ENCODE measurements at regions not wholly inside any gene's neighbourhood (a gene's known extent, or its start where the extent isn't known, plus 50 kb on each side); places are given as distances from the start of the nearest gene placed in this dataset.

DNA sequence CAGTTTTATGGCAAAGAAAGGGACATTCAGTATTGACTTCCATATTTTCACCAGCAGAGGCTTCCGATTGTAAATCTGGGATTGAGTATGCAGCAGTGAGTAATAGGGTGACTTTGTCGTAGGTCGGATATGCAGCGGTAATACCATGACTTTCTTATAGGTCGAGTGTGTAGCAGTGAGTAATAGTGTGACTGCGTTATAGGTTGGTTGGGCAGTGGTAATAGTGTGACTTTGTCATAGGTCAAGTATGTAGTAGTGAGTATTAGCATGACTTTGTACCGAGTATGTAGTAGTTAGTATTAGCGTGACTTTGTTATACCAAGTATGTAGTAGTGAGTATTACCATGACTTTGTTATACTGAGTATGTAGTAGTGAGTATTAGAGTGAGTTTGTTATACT, 268.2 kb upstream of the ADARB2 start:
- H3K4me3 Mint-ChIP-seq = no peak overlapping the region
- POLR2A ChIA-PET (ENCODE audit: partially characterized antibody) = no interaction called here

DNA sequence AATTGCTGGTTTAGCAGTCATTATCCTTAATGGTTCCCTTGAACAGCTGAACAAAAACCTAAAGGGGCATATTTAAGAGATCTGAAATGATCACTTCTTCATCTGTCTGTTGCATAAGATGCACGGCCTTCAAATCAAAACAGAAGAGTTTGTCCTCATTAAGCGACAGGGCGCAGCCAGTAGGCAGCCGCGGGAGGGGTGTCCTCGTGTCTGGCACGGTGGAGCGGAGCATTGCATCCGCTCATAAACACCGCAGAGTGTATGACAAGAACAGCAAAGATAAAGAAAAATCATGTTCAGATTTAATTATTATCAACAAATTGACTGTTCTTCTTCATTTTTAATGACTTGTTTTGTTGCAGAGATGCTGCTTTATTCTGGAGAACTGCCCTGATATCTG, 255.6 kb upstream of the ADARB2 start:
- H3K36me3 ChIP-seq (ENCODE audit: insufficient read depth, low read length) = no peaks in the 10 kb centered on the region
- no peaks in the 10 kb centered on the region for H3K27me3 ChIP-seq (ENCODE audit: insufficient read depth, low read length)
- no peaks in the 10 kb centered on the region for H3K36me3 Mint-ChIP-seq
- ChIA-PET POLR2A (ENCODE audit: partially characterized antibody) (no interaction called here), CTCF (ENCODE audit: partially characterized antibody) (no interaction called here)
- H3K4me1 ChIP-seq (ENCODE audit: insufficient read depth, low read length) = no peaks in the 10 kb centered on the region
- no peak overlapping the region for H3K4me3 Mint-ChIP-seq
- peaks cover 0 to 2% (median 0%) of the 10 kb centered on the region in 8 donors for H3K9me3 Mint-ChIP-seq
- no peak for DNase-seq
- H3K9me3 ChIP-seq (ENCODE audit: control insufficient read depth in 1 of 2, low read length in 2 of 2) = no peaks in the 10 kb centered on the region
- H3K27ac ChIP-seq (ENCODE audit: low read depth, low read length) = no peak overlapping the region
- H3K4me1 Mint-ChIP-seq = no peaks in the 10 kb centered on the region
- no peak overlapping the region for H3K27ac Mint-ChIP-seq
- intact Hi-C loops (cut with micrococcal nuclease) = no loop called here
- H3K27me3 Mint-ChIP-seq = no peaks in the 10 kb centered on the region
- no peak overlapping the region for H3K4me3 ChIP-seq (ENCODE audit: low read length in 2 of 2)

More for the DNA sequence above, 268.2 kb upstream of the ADARB2 start:
- no peak for DNase-seq
- H3K27me3 Mint-ChIP-seq = peaks cover 3 to 4% of the 10 kb centered on the region in 2 donors
- Histone ChIP-seq H3K36me3 (ENCODE audit: insufficient read depth, low read length) (no peaks in the 10 kb centered on the region), H3K4me3 (ENCODE audit: low read length in 2 of 2) (no peak overlapping the region), H3K27ac (ENCODE audit: low read depth, low read length) (no peak overlapping the region), H3K9me3 (ENCODE audit: control insufficient read depth in 1 of 2, low read length in 2 of 2) (no peaks in the 10 kb centered on the region), H3K4me1 (ENCODE audit: insufficient read depth, low read length) (no peaks in the 10 kb centered on the region), H3K27me3 (ENCODE audit: insufficient read depth, low read length) (no peaks in the 10 kb centered on the region)
- H3K9me3 Mint-ChIP-seq = peaks cover 0 to 3% (median 0%) of the 10 kb centered on the region in 8 donors
- no peaks in the 10 kb centered on the region for H3K36me3 Mint-ChIP-seq
- no peaks in the 10 kb centered on the region for H3K4me1 Mint-ChIP-seq
- CTCF ChIA-PET (ENCODE audit: partially characterized antibody) = no interaction called here
- H3K27ac Mint-ChIP-seq = no peak overlapping the region
- intact Hi-C loops (cut with micrococcal nuclease) = no loop called here

DNA sequence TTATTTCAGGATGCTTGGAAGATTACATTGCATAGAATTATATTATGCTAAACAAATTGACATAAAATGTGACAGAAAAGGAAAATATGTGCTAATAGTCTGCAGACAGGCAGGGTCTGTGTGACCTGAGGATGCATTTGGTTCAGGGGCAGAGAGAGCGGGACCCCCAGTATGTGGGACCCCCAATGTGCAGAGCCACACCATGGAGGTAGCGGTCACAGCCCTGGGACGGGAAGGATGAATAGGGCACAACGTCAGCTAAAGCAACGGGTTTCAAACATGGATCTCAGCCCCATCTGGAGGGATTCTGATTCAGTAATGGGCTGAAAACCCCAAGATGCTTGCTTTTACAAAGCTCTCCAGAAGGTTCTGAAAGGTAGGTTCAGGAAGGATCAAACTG, 251.8 kb upstream of the ADARB2 start:
- Histone ChIP-seq H3K27ac (ENCODE audit: low read depth, low read length) (no peak overlapping the region), H3K4me1 (ENCODE audit: insufficient read depth, low read length) (no peaks in the 10 kb centered on the region), H3K36me3 (ENCODE audit: insufficient read depth, low read length) (no peaks in the 10 kb centered on the region), H3K27me3 (ENCODE audit: insufficient read depth, low read length) (no peaks in the 10 kb centered on the region), H3K9me3 (ENCODE audit: control insufficient read depth in 1 of 2, low read length in 2 of 2) (no peaks in the 10 kb centered on the region), H3K4me3 (ENCODE audit: low read length in 2 of 2) (no peak overlapping the region)
- no peaks in the 10 kb centered on the region for H3K4me1 Mint-ChIP-seq
- peaks cover 0 to 2% (median 0%) of the 10 kb centered on the region in 8 donors for H3K9me3 Mint-ChIP-seq
- H3K27ac Mint-ChIP-seq = no peak overlapping the region
- ChIA-PET CTCF (ENCODE audit: partially characterized antibody) (no interaction called here), POLR2A (ENCODE audit: partially characterized antibody) (no interaction called here)
- no peak for DNase-seq
- no peaks in the 10 kb centered on the region for H3K36me3 Mint-ChIP-seq
- no peak overlapping the region for H3K4me3 Mint-ChIP-seq
- peaks cover 0 to 5% of the 10 kb centered on the region in 2 donors for H3K27me3 Mint-ChIP-seq
- intact Hi-C loops (cut with micrococcal nuclease) = no loop called here

DNA sequence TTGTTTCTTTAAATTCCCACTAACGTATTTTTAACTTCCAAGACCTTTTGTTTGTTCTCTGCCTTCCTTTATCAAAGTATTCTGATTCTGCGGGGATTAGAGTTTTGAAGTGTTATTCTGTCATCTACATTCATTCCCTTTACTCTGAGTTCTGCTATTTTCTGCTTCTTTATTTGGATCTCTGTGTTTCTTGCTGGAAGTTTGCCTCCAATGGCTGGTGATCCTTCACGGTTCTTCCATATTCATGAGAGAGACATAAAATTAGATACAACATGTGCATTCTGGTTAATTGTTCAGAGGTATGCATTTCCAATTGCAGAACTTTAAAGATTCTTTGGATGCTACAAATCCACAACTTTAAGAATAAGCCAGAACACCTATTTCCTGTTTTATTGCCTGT, 244.7 kb upstream of the ADARB2 start:
- Mint-ChIP-seq H3K4me3 (no peak overlapping the region), H3K9me3 (peaks cover 0 to 8% (median 2%) of the 10 kb centered on the region in 8 donors), H3K27ac (no peak overlapping the region), H3K4me1 (no peaks in the 10 kb centered on the region), H3K36me3 (no peaks in the 10 kb centered on the region), H3K27me3 (peaks cover 0 to 5% of the 10 kb centered on the region in 2 donors)
- no peak for DNase-seq
- no peaks in the 10 kb centered on the region for H3K9me3 ChIP-seq (ENCODE audit: control insufficient read depth in 1 of 2, low read length in 2 of 2)
- no peaks in the 10 kb centered on the region for H3K36me3 ChIP-seq (ENCODE audit: insufficient read depth, low read length)
- CTCF ChIA-PET (ENCODE audit: partially characterized antibody) = no interaction called here
- intact Hi-C loops (cut with micrococcal nuclease) = no loop called here
- no peaks in the 10 kb centered on the region for H3K4me1 ChIP-seq (ENCODE audit: insufficient read depth, low read length)
- no peak overlapping the region for H3K27ac ChIP-seq (ENCODE audit: low read depth, low read length)
- POLR2A ChIA-PET (ENCODE audit: partially characterized antibody) = no interaction called here
- no peaks in the 10 kb centered on the region for H3K27me3 ChIP-seq (ENCODE audit: insufficient read depth, low read length)
- no peak overlapping the region for H3K4me3 ChIP-seq (ENCODE audit: low read length in 2 of 2)

DNA sequence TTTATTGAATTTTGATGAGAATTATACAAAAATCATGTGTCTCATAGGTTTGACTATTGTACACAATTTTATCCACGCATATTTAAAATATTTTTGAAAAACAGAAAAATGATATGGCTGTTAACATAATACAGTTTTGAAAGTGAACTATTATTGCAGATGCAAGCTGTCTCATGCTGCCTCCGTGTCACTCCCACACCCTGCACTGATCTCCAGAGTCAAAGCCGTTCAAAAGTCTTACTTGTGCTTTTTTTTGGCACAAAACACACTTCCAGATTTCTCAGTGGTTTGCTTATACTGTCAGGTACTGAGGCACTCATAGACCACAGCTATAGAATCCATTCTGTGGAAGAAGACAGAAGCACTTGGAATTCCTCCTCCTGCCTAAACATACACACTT, 243.1 kb upstream of the ADARB2 start:
- ChIA-PET POLR2A (ENCODE audit: partially characterized antibody) (no interaction called here), CTCF (ENCODE audit: partially characterized antibody) (no interaction called here)
- Histone ChIP-seq H3K4me1 (ENCODE audit: insufficient read depth, low read length) (no peaks in the 10 kb centered on the region), H3K27ac (ENCODE audit: low read depth, low read length) (no peak overlapping the region), H3K9me3 (ENCODE audit: control insufficient read depth in 1 of 2, low read length in 2 of 2) (no peaks in the 10 kb centered on the region), H3K27me3 (ENCODE audit: insufficient read depth, low read length) (no peaks in the 10 kb centered on the region), H3K4me3 (ENCODE audit: low read length in 2 of 2) (no peak overlapping the region), H3K36me3 (ENCODE audit: insufficient read depth, low read length) (no peaks in the 10 kb centered on the region)
- intact Hi-C loops (cut with micrococcal nuclease) = no loop called here
- Mint-ChIP-seq H3K4me3 (no peak overlapping the region), H3K36me3 (no peaks in the 10 kb centered on the region), H3K27me3 (peaks cover 0 to 5% of the 10 kb centered on the region in 2 donors), H3K27ac (no peak overlapping the region), H3K4me1 (no peaks in the 10 kb centered on the region), H3K9me3 (peaks cover 0 to 8% (median 3%) of the 10 kb centered on the region in 8 donors)
- no peak for DNase-seq

DNA sequence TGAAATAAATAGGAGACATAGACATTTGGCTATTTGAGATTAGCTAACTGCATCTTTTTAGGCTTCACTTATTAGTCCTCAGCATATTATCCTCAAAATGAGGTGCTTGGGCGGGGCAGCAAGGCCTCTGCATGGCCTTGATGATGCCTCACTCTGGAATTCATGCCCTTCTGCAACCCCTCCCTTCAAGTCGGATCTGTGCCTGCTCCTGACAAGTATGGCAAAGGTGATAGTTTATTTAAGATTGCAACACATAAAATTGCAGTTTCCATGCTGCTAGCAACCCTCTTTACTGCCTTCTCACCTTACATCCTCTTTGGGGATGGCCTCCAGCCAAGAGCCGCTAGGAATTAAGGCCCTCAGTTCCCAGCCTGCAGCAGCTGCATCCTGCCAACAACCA, 241.3 kb upstream of the ADARB2 start:
- H3K4me3 Mint-ChIP-seq = no peak overlapping the region

DNA sequence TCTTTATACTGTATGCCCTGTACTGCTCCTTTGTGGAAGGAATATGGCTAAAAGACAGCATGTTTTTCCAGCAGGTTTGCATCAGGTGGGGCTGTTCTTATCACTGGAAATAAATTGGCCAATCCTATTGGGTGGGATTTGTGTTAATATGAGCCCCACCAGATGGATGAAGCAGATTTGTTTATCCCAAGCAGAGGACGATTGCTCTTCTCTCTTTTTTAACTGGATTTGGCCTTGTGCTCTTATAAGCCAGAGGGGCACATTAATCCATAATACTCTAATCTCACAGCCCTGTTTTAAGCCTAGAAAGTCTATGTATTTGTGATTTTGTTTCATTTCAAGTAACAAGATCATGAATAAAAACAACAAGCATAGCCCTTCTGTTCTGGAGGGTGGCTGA, 240.1 kb upstream of the ADARB2 start:
- no peaks in the 10 kb centered on the region for H3K9me3 ChIP-seq (ENCODE audit: control insufficient read depth in 1 of 2, low read length in 2 of 2)
- peaks cover 0 to 6% (median 3%) of the 10 kb centered on the region in 8 donors for H3K9me3 Mint-ChIP-seq
- DNase-seq = no peak
- intact Hi-C loops (cut with micrococcal nuclease) = no loop called here
- no peaks in the 10 kb centered on the region for H3K36me3 ChIP-seq (ENCODE audit: insufficient read depth, low read length)
- H3K27ac ChIP-seq (ENCODE audit: low read depth, low read length) = no peak overlapping the region
- H3K4me3 Mint-ChIP-seq = no peak overlapping the region
- no peak overlapping the region for H3K4me3 ChIP-seq (ENCODE audit: low read length in 2 of 2)
- ChIA-PET POLR2A (ENCODE audit: partially characterized antibody) (no interaction called here), CTCF (ENCODE audit: partially characterized antibody) (no interaction called here)
- no peaks in the 10 kb centered on the region for H3K36me3 Mint-ChIP-seq
- no peaks in the 10 kb centered on the region for H3K27me3 ChIP-seq (ENCODE audit: insufficient read depth, low read length)
- no peaks in the 10 kb centered on the region for H3K4me1 ChIP-seq (ENCODE audit: insufficient read depth, low read length)
- no peak overlapping the region for H3K27ac Mint-ChIP-seq
- peaks cover 2 to 5% of the 10 kb centered on the region in 2 donors for H3K27me3 Mint-ChIP-seq
- no peaks in the 10 kb centered on the region for H3K4me1 Mint-ChIP-seq

More for the DNA sequence above, 241.3 kb upstream of the ADARB2 start:
- DNase-seq = no peak
- no peak overlapping the region for H3K27ac Mint-ChIP-seq
- ChIA-PET CTCF (ENCODE audit: partially characterized antibody) (interaction anchor here (0.6 kb wide), 1 partner anchor 104 kb away, joined by 3 read pairs; no protein-coding TSS in a partner anchor), POLR2A (ENCODE audit: partially characterized antibody) (no interaction called here)
- H3K4me1 ChIP-seq (ENCODE audit: insufficient read depth, low read length) = no peaks in the 10 kb centered on the region
- H3K27me3 ChIP-seq (ENCODE audit: insufficient read depth, low read length) = no peaks in the 10 kb centered on the region
- no peak overlapping the region for H3K27ac ChIP-seq (ENCODE audit: low read depth, low read length)
- H3K9me3 Mint-ChIP-seq = peaks cover 0 to 6% (median 3%) of the 10 kb centered on the region in 8 donors
- peaks cover 2 to 5% of the 10 kb centered on the region in 2 donors for H3K27me3 Mint-ChIP-seq
- H3K36me3 Mint-ChIP-seq = no peaks in the 10 kb centered on the region
- H3K36me3 ChIP-seq (ENCODE audit: insufficient read depth, low read length) = no peaks in the 10 kb centered on the region
- no peaks in the 10 kb centered on the region for H3K4me1 Mint-ChIP-seq
- H3K4me3 ChIP-seq (ENCODE audit: low read length in 2 of 2) = no peak overlapping the region
- no peaks in the 10 kb centered on the region for H3K9me3 ChIP-seq (ENCODE audit: control insufficient read depth in 1 of 2, low read length in 2 of 2)
- intact Hi-C loops (cut with micrococcal nuclease) = no loop called here

DNA sequence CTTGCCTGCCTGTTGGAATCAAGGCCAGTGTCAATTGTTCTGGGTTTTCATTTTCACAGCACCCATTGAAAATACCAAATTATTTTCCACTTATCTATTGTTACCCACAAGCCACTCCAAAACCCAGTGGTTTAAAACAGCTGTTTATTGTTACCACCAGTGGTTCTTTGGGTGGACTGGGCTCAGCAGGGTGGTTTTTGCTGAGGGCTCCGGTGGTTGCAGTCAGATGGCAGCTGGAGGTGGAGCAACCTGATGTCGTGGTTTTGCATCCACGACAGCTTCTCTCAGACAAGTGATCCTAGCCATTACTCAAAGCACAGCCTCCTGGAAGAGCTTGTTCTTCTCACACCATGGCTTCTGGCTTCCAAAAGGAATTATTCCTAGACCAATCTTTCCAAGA, 235.1 kb upstream of the ADARB2 start:
- Histone ChIP-seq H3K27me3 (ENCODE audit: insufficient read depth, low read length) (no peaks in the 10 kb centered on the region), H3K27ac (ENCODE audit: low read depth, low read length) (no peak overlapping the region), H3K36me3 (ENCODE audit: insufficient read depth, low read length) (no peaks in the 10 kb centered on the region), H3K9me3 (ENCODE audit: control insufficient read depth in 1 of 2, low read length in 2 of 2) (no peaks in the 10 kb centered on the region), H3K4me3 (ENCODE audit: low read length in 2 of 2) (no peak overlapping the region), H3K4me1 (ENCODE audit: insufficient read depth, low read length) (no peaks in the 10 kb centered on the region)
- H3K36me3 Mint-ChIP-seq = no peaks in the 10 kb centered on the region
- intact Hi-C loops (cut with micrococcal nuclease) = no loop called here
- no peak for DNase-seq
- H3K27ac Mint-ChIP-seq = no peak overlapping the region
- H3K27me3 Mint-ChIP-seq = peaks cover 0 to 2% of the 10 kb centered on the region in 2 donors
- ChIA-PET POLR2A (ENCODE audit: partially characterized antibody) (no interaction called here), CTCF (ENCODE audit: partially characterized antibody) (no interaction called here)
- no peaks in the 10 kb centered on the region for H3K4me1 Mint-ChIP-seq
- peaks cover 0 to 8% (median 0%) of the 10 kb centered on the region in 8 donors for H3K9me3 Mint-ChIP-seq
- H3K4me3 Mint-ChIP-seq = no peak overlapping the region
